ENCODE measurements at regions not wholly inside any gene's neighbourhood (a gene's known extent, or its start where the extent isn't known, plus 50 kb on each side); places are given as distances from the start of the nearest gene placed in this dataset.

- TF ChIP-seq CTCF (IDR thresholded peaks at IDR 0.05) (no peak), IRF1 (CRISPR knock-in tag; IDR thresholded peaks at IDR 0.05) (no peak), TCF7 (CRISPR knock-in tag; IDR thresholded peaks at IDR 0.05; ENCODE audit: low read depth) (no peak), ZSCAN18 (CRISPR knock-in tag; IDR thresholded peaks at IDR 0.05) (no peak), FOXK1 (CRISPR knock-in tag; IDR thresholded peaks at IDR 0.05) (no peak), ZNF317 (CRISPR knock-in tag; IDR thresholded peaks at IDR 0.05; ENCODE audit: borderline replicate concordance, low read depth) (no peak), TEAD1 (CRISPR knock-in tag; IDR thresholded peaks at IDR 0.05) (no peak), ESRRA (CRISPR knock-in tag; IDR thresholded peaks at IDR 0.05; ENCODE audit: borderline replicate concordance) (no peak), E2F4 (CRISPR knock-in tag; IDR thresholded peaks at IDR 0.05; ENCODE audit: borderline replicate concordance, low read depth) (no peak), JUN (CRISPR knock-in tag; IDR thresholded peaks at IDR 0.05) (no peak), ZNF121 (CRISPR knock-in tag; IDR thresholded peaks at IDR 0.05) (no peak)
These were observed 341.4 kb upstream of the PODXL start for GRCh38 chr7:131897790-131898165.
